GM18909 (cell line): ENCODE measurements at regions not wholly inside any gene's neighbourhood (a gene's known extent, or its start where the extent isn't known, plus 50 kb on each side); places are given as distances from the start of the nearest gene placed in this dataset.

Experiments used
- ATAC-seq: cut with Tn5 transposase; IDR thresholded peaks from one replicate; pipeline ENCODE4 v1.9.1; 2021; ENCODE audit warnings: mild to moderate bottlenecking; ENCODE audit not compliant: unreplicated experiment, poor library complexity

DNA sequence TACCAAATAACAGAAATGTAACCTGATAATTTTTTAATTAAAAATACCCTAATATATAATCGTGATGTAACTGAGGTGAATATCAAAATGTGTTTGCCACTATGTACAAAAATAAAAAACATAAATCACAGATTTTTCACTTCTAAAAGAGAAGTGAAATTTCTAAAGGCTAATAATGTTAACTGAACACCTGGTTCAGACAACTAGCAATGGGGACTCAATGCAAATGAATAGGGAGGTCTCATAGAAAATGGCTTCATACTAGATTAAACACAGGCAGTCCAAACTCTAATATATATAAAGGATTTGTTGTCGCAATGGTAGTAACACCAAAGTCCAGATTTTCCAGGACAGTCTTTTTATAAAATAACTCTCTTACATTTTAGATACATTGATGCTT is 365.4 kb upstream of the ATP2B1 start:
- no peak for ATAC-seq

DNA sequence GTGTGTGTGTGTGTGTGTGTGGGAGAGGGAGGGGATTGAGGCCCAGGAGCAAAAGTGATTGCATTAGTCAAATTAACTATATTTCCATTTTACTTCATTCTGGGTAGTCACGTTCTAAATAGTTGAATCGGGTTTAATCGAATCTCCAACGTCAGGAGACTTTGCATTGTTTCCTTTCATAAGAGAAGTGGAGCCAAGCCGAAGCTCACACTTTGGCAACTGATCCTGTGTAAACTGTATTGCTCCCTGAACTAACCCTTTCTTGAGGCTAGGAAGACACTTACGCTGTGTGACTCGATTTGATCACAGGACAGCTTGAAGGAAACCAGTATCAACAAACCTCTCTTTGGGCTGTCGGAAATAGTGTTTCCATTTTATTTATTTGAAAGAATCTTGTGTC is 363.4 kb upstream of the ATP2B1 start:
- no peak for ATAC-seq

GRCh38 chr12:90069711-90070110 is 361.1 kb upstream of the ATP2B1 start:
- ATAC-seq = no peak

DNA sequence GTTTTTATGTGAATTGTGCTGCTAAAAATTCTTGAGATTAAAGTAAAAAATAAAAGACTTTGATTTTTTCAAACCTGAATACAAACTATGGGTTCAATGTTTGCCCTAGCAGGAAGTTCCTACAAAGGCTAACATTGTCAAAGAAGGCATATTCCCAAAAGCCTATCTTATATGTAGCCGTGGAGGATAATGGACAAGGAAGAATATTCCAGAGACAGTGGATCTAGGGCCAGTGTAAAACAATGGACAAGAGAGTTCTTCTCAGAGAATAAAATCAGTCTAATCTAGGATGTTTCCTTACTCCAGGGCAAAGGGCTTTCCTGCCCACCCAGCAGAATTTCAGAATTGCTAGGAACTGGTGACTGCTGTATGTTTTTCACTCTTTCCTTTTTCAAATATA is 359.2 kb upstream of the ATP2B1 start:
- ATAC-seq = no peak

GRCh38 chr12:90064852-90065801 is 356.5 kb upstream of the ATP2B1 start:
- no peak for ATAC-seq

DNA sequence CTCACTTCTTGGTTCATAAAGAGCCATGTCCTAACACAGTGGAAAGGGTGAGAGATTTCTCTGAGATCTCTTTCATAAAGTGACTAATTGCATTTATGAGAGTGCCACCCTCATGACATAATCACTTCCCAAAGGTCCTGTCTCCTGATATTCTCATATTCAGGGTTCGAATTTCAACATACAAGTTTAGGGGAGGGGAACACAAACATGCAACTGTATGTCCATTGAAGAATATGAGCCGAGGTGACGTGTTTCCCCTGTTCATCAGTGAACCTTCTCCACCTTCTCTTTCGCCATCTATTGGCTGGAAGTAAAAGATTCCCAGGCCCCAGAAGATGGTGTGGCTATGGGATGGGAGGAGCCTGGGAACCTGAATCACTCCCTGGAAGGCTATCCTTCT is 354.2 kb upstream of the ATP2B1 start:
- ATAC-seq = no peak

- no peak for ATAC-seq
Observed at GRCh38 chr12:90061809-90062208, 353.2 kb upstream of the ATP2B1 start.

DNA sequence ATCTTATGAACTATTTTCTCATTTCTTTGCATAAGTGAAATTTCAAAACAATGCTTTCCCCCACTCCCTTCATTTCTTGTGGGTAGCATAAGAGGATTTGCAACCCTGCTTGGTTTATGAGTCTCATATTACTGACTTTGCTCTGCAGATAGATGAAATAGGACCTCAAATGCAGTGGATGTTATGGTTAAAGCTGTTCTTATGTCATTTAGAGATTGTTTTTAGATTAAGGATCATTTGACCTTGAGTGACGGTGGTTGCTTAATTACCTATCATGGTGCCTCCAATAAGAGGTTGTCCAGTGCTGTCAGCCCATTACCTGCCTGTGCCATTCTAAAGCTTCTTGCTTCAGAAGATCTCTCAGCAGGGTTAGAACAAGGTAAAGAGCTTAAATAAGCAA is 351.4 kb upstream of the ATP2B1 start:
- no peak for ATAC-seq

DNA sequence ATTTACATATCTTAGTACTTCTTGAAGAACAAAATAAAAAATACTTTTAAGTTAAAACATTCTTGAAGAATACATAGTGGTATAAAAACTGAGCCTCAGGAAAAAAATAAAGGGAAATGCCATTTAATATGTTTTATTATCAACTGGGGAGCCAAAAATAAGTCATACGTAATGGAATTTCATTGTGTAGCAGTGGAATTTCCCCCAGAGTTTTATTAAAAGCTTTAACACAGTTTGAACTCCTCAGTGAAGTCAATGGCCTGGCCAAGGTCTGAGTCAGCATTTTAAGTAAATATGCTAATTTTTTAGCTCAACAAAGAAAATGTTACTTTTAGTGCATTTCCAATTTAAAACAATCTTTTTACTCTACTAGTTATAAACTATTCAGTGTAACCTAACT is 350.1 kb upstream of the ATP2B1 start:
- ATAC-seq = no peak

DNA sequence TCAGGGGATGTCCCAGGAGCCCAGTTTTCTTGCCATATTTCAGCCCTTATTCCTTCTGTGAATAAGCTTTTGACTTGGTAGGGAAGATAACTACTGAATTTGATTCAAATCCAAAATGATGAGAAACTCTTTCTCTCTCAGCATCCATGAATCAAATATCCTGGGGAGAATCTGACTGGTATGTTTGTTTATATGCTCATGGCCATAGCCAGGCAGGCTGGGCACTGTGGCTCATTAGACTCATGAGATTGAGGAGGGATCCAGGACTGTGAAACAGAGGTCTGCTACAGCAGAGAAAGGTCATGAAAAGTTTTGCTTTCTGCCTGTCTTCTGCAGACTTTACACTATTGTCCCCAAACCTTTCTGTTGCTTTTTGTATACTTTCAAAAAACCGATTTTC is 346.4 kb upstream of the ATP2B1 start:
- ATAC-seq = no peak

- no peak for ATAC-seq
Observed at GRCh38 chr12:90048918-90049317, 340.3 kb upstream of the ATP2B1 start.

- no peak for ATAC-seq
Observed at GRCh38 chr12:90045559-90045958, 336.9 kb upstream of the ATP2B1 start.

DNA sequence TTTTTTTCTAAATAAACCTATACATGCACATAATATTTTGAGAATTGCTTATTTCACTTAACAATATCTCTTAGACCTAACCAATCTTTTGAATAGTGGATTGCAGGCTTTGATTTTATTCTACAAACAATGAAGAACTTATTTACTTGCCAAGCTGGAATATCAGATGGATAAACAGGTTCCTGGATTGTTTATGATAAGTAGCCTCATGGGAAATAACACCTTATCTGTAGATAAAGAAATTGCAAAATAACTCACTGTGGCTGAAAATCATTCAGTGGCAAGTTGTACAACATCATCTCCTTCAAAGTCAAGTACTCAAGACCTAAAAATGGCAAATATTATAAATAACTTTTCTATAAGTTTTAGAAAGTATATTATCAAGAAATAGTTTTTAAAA is 335.4 kb upstream of the ATP2B1 start:
- no peak for ATAC-seq

- ATAC-seq = no peak
Observed at GRCh38 chr12:90042920-90043641, 334.4 kb upstream of the ATP2B1 start.

DNA sequence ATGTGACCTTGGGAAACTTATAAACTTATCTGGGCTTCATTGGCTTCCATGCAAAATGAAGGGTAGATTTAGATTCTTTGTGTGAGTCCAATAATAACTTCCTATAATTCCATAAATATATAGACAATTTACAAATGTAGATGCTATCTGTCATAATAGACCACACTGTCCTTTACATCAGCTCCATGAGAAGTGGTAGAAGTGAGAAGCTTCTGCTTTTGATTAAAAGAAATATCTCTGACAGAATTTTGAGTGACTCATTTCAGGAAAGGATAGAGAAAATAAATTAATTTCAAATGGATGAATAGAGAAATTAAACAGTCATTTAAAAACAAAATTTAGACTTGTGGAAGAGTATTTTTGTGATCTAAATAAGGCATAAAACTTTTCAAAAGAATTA is 329.7 kb upstream of the ATP2B1 start:
- ATAC-seq = no peak

DNA sequence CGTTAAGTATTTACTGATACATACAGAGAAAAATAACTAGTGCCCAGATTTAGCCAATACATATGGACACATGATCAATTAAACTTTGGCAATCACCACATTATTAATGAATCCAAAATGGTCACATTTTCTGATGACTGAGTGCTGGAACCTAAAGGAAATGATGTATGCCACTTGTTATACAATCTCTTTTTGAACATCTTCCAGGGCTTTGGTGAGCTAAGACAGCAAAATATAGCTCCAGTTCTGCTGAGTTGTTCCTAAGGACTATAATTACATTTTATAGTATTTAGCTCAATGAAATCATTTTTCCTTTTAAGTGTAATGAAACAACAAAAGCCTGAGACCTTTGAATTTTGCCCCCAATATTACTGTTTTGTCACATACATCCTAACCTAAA is 329.1 kb upstream of the ATP2B1 start:
- ATAC-seq = no peak

GRCh38 chr12:90036637-90037036 is 328.0 kb upstream of the ATP2B1 start:
- no peak for ATAC-seq

GRCh38 chr12:90030726-90031125 is 322.1 kb upstream of the ATP2B1 start:
- ATAC-seq = no peak

DNA sequence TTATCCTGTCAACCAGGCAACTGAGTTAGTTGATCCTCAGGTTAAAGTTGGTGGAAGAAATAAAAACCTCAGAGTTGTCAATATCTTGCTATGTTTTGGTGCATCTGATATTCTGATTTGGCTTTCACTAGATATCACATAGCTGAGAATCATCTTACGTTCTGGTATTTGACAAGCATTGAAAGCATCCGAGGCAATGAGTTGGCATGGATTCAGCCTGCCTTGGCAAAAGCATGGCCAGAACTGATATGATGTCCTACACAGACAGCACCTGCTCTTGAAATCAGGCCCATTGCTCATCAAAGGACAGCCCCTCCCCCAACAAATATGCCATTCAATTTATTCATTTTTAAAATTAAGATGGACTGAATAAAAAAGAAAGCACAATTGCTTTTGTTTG is 320.7 kb upstream of the ATP2B1 start:
- no peak for ATAC-seq

DNA sequence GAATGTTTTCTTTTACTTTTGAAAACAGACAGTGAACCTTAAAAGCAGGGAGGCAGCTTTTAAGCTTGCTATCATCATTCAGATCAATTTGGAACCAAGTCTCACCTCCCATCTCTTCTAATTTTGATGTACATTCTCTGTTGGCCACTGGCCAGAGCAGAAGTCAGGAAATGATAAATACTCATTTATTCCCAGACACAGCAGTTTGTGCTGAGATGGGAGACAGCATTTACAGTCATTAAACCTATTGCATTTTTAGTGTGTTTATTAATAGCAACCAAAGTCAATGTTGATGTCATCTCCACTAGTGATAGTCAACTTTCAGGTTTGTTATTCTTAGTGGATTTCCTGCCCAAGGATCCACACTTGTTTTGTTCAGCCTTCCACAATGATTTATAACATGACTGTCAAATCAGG is 320.0 kb upstream of the ATP2B1 start:
- no peak for ATAC-seq

DNA sequence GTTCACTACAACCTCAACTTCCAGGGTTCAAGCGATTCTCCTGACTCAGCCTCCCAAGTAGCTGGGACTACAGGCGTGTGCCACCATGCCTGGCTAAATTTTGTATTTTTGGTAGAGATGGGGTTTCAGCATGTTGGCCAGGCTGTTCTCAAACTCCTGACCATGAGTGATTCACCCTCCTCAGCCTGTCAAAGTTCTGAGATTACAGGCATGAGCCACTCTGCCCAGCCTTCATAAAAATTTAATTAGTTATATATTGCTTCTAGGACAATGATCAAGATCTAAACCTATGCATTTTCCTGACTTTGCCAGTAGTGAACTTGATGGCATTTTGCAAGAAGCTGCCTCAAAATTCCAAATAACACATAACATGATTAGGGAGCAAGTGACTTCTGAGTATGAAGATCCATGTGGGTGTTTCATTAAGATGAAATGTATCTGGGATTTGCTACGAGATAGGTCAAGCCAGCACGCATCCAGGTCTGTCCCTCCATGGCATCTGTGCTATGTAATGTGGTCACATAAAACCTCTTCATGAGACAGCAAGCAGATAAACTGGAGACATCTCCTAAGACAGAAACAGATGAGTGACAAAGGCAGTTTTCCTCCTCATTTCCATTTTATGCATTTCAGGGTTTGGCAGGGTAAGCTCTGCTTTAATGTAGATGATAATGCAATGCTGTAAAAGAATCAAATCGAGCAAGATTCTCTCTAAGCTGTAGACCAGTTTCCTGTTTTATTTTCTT is 319.4 kb upstream of the ATP2B1 start:
- ATAC-seq = no peak
